ENCODE measurements at regions not wholly inside any gene's neighbourhood (a gene's known extent, or its start where the extent isn't known, plus 50 kb on each side); places are given as distances from the start of the nearest gene placed in this dataset.

DNA sequence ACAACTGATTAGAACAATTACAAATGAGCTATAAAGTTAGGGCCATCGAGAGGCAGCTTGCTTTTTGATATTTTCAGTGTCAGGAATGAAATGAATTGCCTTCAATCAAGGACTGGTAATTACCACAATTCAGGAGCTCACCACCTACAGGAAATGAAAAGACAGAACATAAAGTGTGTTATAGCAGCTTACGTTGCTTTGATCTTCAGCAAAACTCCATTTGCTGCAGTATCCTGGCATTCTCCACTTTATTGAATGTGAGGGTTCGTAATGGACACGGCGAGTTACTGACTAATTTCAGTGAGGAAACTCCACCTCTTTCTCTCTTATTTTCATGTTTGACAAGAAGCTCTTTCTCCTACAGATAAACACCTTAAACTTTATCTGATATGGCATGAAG, 440.0 kb upstream of the HSF2 start:
- H3K4me3 ChIP-seq (ENCODE audit: low read depth, low read length) = no peak overlapping the region
- no peaks in the 10 kb centered on the region for H3K27me3 ChIP-seq (ENCODE audit: control insufficient read depth, insufficient read depth, low read length)
- TF ChIP-seq, protein P1, sequence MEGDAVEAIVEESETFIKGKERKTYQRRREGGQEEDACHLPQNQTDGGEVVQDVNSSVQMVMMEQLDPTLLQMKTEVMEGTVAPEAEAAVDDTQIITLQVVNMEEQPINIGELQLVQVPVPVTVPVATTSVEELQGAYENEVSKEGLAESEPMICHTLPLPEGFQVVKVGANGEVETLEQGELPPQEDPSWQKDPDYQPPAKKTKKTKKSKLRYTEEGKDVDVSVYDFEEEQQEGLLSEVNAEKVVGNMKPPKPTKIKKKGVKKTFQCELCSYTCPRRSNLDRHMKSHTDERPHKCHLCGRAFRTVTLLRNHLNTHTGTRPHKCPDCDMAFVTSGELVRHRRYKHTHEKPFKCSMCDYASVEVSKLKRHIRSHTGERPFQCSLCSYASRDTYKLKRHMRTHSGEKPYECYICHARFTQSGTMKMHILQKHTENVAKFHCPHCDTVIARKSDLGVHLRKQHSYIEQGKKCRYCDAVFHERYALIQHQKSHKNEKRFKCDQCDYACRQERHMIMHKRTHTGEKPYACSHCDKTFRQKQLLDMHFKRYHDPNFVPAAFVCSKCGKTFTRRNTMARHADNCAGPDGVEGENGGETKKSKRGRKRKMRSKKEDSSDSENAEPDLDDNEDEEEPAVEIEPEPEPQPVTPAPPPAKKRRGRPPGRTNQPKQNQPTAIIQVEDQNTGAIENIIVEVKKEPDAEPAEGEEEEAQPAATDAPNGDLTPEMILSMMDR (IDR thresholded peaks at IDR 0.05; ENCODE audit: insufficient read depth, low read length, poor library complexity, severe bottlenecking) = no peak
- H3K36me3 ChIP-seq (ENCODE audit: control insufficient read depth, insufficient read depth, low read length) = no peaks in the 10 kb centered on the region
- no peak for DNase-seq (ENCODE audit: low read depth)

DNA sequence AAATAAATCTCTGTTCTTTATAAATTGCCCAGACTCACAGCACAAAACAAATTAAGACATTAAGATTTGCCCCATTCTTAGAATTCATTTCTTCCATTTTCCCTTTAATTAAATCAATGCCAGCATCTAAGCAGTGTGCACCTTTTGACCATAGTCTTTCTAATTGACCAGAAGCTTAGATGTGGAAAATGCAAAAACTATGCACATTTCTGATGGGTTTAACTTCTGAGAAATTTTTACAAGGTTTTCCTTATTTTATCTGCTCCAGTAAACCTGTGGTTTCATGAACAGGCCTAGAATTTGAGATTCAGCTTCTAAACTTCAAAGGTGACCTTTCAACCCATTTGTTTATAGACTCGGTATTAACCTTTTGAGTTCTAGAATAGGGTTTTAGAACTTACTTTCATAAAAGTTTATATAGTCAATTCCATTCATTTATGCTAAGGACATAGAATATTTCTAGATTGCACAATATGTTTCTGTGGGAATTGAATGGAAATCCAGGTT, 437.8 kb upstream of the HSF2 start:
- TF ChIP-seq, protein P1 (IDR thresholded peaks at IDR 0.05; ENCODE audit: insufficient read depth, low read length, poor library complexity, severe bottlenecking) = no peak
- no peaks in the 10 kb centered on the region for H3K27me3 ChIP-seq (ENCODE audit: control insufficient read depth, insufficient read depth, low read length)
- H3K4me3 ChIP-seq (ENCODE audit: low read depth, low read length) = no peak overlapping the region
- no peak for DNase-seq (ENCODE audit: low read depth)
- no peaks in the 10 kb centered on the region for H3K36me3 ChIP-seq (ENCODE audit: control insufficient read depth, insufficient read depth, low read length)

DNA sequence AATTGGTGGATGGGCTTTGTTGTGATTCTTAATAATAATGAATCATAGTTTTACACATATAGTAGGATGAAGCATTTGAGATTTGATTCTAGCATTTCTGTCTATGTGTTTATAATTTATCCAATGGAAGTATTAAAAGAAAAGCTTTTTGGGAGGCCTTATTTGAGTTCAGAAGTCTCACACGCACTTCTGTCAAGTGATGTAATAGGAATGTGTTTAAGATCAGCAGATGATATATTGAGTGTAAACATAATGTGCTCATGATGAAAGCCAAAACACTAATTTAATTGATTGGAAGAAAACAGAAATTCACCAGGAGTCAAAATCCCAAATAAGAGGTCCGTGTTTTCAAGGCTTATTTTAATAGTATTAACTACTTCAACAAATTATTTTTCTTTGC, 435.6 kb upstream of the HSF2 start:
- H3K36me3 ChIP-seq (ENCODE audit: control insufficient read depth, insufficient read depth, low read length) = no peaks in the 10 kb centered on the region
- H3K27me3 ChIP-seq (ENCODE audit: control insufficient read depth, insufficient read depth, low read length) = no peaks in the 10 kb centered on the region
- TF ChIP-seq, protein P1 (IDR thresholded peaks at IDR 0.05; ENCODE audit: insufficient read depth, low read length, poor library complexity, severe bottlenecking) = no peak
- H3K4me3 ChIP-seq (ENCODE audit: low read depth, low read length) = no peak overlapping the region
- DNase-seq (ENCODE audit: low read depth) = no peak

DNA sequence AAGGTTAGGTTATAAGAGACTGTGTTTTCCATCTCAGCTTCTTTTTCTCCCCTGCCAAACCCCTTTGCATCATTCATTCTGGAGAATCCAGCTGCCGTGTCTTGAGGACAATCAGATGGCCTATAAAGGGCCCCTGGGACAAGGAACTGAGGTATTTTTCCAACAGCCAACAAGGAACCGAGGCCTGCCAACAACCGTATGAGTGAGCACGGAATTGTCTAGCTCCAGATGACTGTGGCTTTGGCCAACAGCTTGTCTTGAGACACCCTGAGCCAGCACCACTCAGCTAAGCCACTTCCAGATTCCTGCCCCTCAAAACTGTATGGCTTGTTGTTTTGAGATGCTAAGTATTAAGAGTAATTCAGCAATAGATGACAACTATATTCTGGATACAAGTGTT, 433.7 kb upstream of the HSF2 start:
- Histone ChIP-seq H3K27me3 (ENCODE audit: control insufficient read depth, insufficient read depth, low read length) (no peaks in the 10 kb centered on the region), H3K36me3 (ENCODE audit: control insufficient read depth, insufficient read depth, low read length) (no peaks in the 10 kb centered on the region)
- TF ChIP-seq, protein P1 (IDR thresholded peaks at IDR 0.05; ENCODE audit: insufficient read depth, low read length, poor library complexity, severe bottlenecking) = no peak

DNA sequence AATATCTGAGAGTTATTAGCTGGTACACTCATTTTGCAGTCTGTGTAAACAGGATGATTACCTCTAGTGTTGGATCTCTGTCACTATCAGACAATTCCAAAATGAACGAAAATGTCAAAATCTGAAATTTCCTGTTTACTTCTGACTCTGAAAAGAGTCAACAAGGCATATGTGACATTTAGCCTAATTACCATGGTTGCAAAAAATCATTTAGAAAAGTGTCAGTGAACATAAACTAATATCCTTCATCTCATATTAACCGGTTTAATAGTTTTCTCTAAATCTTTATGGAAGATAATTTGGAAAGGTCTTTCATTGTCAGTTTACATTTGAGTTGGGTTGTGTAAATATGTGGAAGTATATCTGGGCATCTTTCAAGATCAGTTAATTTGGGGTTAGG, 431.8 kb upstream of the HSF2 start:
- no peak overlapping the region for H3K4me3 ChIP-seq (ENCODE audit: low read depth, low read length)
- TF ChIP-seq, protein P1 (IDR thresholded peaks at IDR 0.05; ENCODE audit: insufficient read depth, low read length, poor library complexity, severe bottlenecking) = no peak

More for the DNA sequence above, 433.7 kb upstream of the HSF2 start:
- H3K4me3 ChIP-seq (ENCODE audit: low read depth, low read length) = no peak overlapping the region
- no peak for DNase-seq (ENCODE audit: low read depth)

DNA sequence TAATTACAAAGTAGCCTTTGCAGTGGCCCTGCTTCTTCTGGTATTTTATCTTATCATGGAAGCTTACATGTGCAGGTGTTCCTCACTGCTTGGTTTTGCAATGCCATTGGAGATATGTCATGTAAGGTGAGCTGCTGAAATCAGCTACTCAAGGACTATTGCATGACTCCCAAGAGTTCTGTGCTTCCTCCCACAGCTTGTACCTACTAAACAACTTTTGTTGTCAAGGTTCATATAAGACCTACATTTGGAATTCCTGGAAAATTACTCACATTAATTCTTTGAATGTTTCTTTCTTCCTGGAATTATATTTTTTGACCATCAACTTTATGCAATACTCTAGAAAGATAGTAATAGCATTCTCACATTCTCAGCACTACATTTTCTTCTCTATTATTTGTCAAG, 427.5 kb upstream of the HSF2 start:
- H3K36me3 ChIP-seq (ENCODE audit: control insufficient read depth, insufficient read depth, low read length) = no peaks in the 10 kb centered on the region
- peak; percentile 2 for DNase-seq (ENCODE audit: low read depth)
- H3K4me3 ChIP-seq (ENCODE audit: low read depth, low read length) = no peak overlapping the region
- TF ChIP-seq, protein P1 (IDR thresholded peaks at IDR 0.05; ENCODE audit: insufficient read depth, low read length, poor library complexity, severe bottlenecking) = no peak
- no peaks in the 10 kb centered on the region for H3K27me3 ChIP-seq (ENCODE audit: control insufficient read depth, insufficient read depth, low read length)

More for the DNA sequence above, 431.8 kb upstream of the HSF2 start:
- DNase-seq (ENCODE audit: low read depth) = no peak
- Histone ChIP-seq H3K36me3 (ENCODE audit: control insufficient read depth, insufficient read depth, low read length) (no peaks in the 10 kb centered on the region), H3K27me3 (ENCODE audit: control insufficient read depth, insufficient read depth, low read length) (no peaks in the 10 kb centered on the region)

Data from kidney epithelial cell (primary cell).